Activated naive CD4-positive, alpha-beta T cell treated with anti-CD3 and anti-CD28 coated beads, Interleukin-2, amount 10 ng/mL, durations not matched to agents 7 days and 5 days (primary cell): ENCODE measurements at regions not wholly inside any gene's neighbourhood (a gene's known extent, or its start where the extent isn't known, plus 50 kb on each side); places are given as distances from the start of the nearest gene placed in this dataset.

Experiments used
- CTCF ChIA-PET: fragments of 350-600 bp; sonication (Branson Sonifier 250); formaldehyde crosslinking; loops from one replicate; lab custom pipeline; 2021; ENCODE audit warnings: antibody characterized with exemption; lab: Charles Lee
- DNase-seq: peaks from one replicate; pipeline ENCODE4 v3.0.0-alpha.2; 2020
- H3K27ac Mint-ChIP-seq: one replicate; pipeline ENCODE4 v1.8.0; 2021; ENCODE audit warnings: mild to moderate bottlenecking, moderate library complexity, mixed read lengths
- H3K27me3 Mint-ChIP-seq: one replicate; pipeline ENCODE4 v1.8.0; 2021; ENCODE audit warnings: mild to moderate bottlenecking, mixed read lengths
- H3K36me3 Mint-ChIP-seq: one replicate; pipeline ENCODE4 v1.8.0; 2021; ENCODE audit warnings: mixed read lengths
- H3K4me1 Mint-ChIP-seq: one replicate; pipeline ENCODE4 v1.8.0; 2021; ENCODE audit warnings: mixed read lengths
- H3K4me3 Mint-ChIP-seq: one replicate; pipeline ENCODE4 v1.8.0; 2021; ENCODE audit warnings: mild to moderate bottlenecking, moderate library complexity, mixed read lengths
- H3K9me3 Mint-ChIP-seq: one replicate; pipeline ENCODE4 v1.8.0; 2021; ENCODE audit warnings: mixed read lengths

- Mint-ChIP-seq H3K27ac (no peak overlapping the region), H3K4me3 (no peak overlapping the region)
Observed at GRCh38 chr15:38921471-38921870, 356.9 kb upstream of the RASGRP1 start.

GRCh38 chr15:38928431-38928830, 363.8 kb upstream of the RASGRP1 start:
- Mint-ChIP-seq H3K4me3 (no peak overlapping the region), H3K4me1 (no peaks in the 10 kb centered on the region), H3K9me3 (no peaks in the 10 kb centered on the region), H3K27me3 (peaks cover 5% of the 10 kb centered on the region), H3K36me3 (no peaks in the 10 kb centered on the region), H3K27ac (no peak overlapping the region)
- CTCF ChIA-PET: no interaction called here
- DNase-seq: no peak

More at GRCh38 chr15:38921471-38921870, 356.9 kb upstream of the RASGRP1 start:
- CTCF ChIA-PET: no interaction called here
- no peak for DNase-seq
- no peaks in the 10 kb centered on the region for H3K4me1 Mint-ChIP-seq
- H3K9me3 Mint-ChIP-seq: no peaks in the 10 kb centered on the region
- H3K27me3 Mint-ChIP-seq: no peaks in the 10 kb centered on the region
- no peaks in the 10 kb centered on the region for H3K36me3 Mint-ChIP-seq

GRCh38 chr15:38930851-38931572, 366.4 kb upstream of the RASGRP1 start:
- no peak overlapping the region for H3K27ac Mint-ChIP-seq
- CTCF ChIA-PET: no interaction called here
- H3K36me3 Mint-ChIP-seq: no peaks in the 10 kb centered on the region
- H3K4me1 Mint-ChIP-seq: no peaks in the 10 kb centered on the region
- DNase-seq: no peak
- H3K27me3 Mint-ChIP-seq: peaks cover 5% of the 10 kb centered on the region
- H3K9me3 Mint-ChIP-seq: no peaks in the 10 kb centered on the region
- no peak overlapping the region for H3K4me3 Mint-ChIP-seq

GRCh38 chr15:38941399-38941953, 376.9 kb upstream of the RASGRP1 start:
- Mint-ChIP-seq H3K36me3 (no peaks in the 10 kb centered on the region), H3K27me3 (peaks cover 4% of the 10 kb centered on the region), H3K9me3 (no peaks in the 10 kb centered on the region), H3K27ac (no peak overlapping the region), H3K4me3 (no peak overlapping the region), H3K4me1 (no peaks in the 10 kb centered on the region)
- no peak for DNase-seq
- CTCF ChIA-PET: no interaction called here

GRCh38 chr15:38944536-38944935, 379.9 kb upstream of the RASGRP1 start:
- CTCF ChIA-PET: no interaction called here
- H3K36me3 Mint-ChIP-seq: no peaks in the 10 kb centered on the region

GRCh38 chr15:38945551-38946298, 381.1 kb upstream of the RASGRP1 start:
- CTCF ChIA-PET: no interaction called here
- Mint-ChIP-seq H3K36me3 (no peaks in the 10 kb centered on the region), H3K4me3 (no peak overlapping the region), H3K4me1 (no peaks in the 10 kb centered on the region), H3K27me3 (peaks cover 12% of the 10 kb centered on the region), H3K27ac (no peak overlapping the region), H3K9me3 (no peaks in the 10 kb centered on the region)
- no peak for DNase-seq

More at GRCh38 chr15:38944536-38944935, 379.9 kb upstream of the RASGRP1 start:
- DNase-seq: no peak
- Mint-ChIP-seq H3K9me3 (no peaks in the 10 kb centered on the region), H3K27me3 (peaks cover 12% of the 10 kb centered on the region), H3K4me3 (no peak overlapping the region), H3K27ac (no peak overlapping the region), H3K4me1 (no peaks in the 10 kb centered on the region)

GRCh38 chr15:38954090-38954489, 389.5 kb upstream of the RASGRP1 start:
- Mint-ChIP-seq H3K36me3 (no peaks in the 10 kb centered on the region), H3K4me1 (no peaks in the 10 kb centered on the region), H3K9me3 (no peaks in the 10 kb centered on the region), H3K27ac (no peak overlapping the region), H3K27me3 (peaks cover 5% of the 10 kb centered on the region), H3K4me3 (no peak overlapping the region)
- CTCF ChIA-PET: no interaction called here
- no peak for DNase-seq

GRCh38 chr15:38961456-38961855, 396.8 kb upstream of the RASGRP1 start:
- Mint-ChIP-seq H3K27me3 (peaks cover 8% of the 10 kb centered on the region), H3K36me3 (no peaks in the 10 kb centered on the region), H3K4me1 (no peaks in the 10 kb centered on the region), H3K27ac (no peak overlapping the region), H3K4me3 (no peak overlapping the region), H3K9me3 (no peaks in the 10 kb centered on the region)
- CTCF ChIA-PET: interaction anchor here (0.6 kb wide), 1 partner anchor 71 kb away, joined by 3 read pairs; no protein-coding TSS in a partner anchor
- no peak for DNase-seq

- CTCF ChIA-PET: interaction anchor here (0.6 kb wide), 1 partner anchor 70 kb away, joined by 3 read pairs; no protein-coding TSS in a partner anchor
- H3K9me3 Mint-ChIP-seq: no peaks in the 10 kb centered on the region
- no peaks in the 10 kb centered on the region for H3K4me1 Mint-ChIP-seq
- H3K4me3 Mint-ChIP-seq: no peak overlapping the region
- peaks cover 8% of the 10 kb centered on the region for H3K27me3 Mint-ChIP-seq
- no peak for DNase-seq
- no peak overlapping the region for H3K27ac Mint-ChIP-seq
- H3K36me3 Mint-ChIP-seq: no peaks in the 10 kb centered on the region
Observed at GRCh38 chr15:38961931-38962330, 397.3 kb upstream of the RASGRP1 start.

GRCh38 chr15:38972831-38973230, 408.2 kb upstream of the RASGRP1 start:
- Mint-ChIP-seq H3K9me3 (peaks cover 3% of the 10 kb centered on the region), H3K36me3 (no peaks in the 10 kb centered on the region), H3K27ac (no peak overlapping the region), H3K4me3 (no peak overlapping the region), H3K27me3 (peaks cover 3% of the 10 kb centered on the region), H3K4me1 (no peaks in the 10 kb centered on the region)
- CTCF ChIA-PET: no interaction called here
- no peak for DNase-seq

GRCh38 chr15:38975282-38975990, 410.8 kb upstream of the RASGRP1 start:
- Mint-ChIP-seq H3K9me3 (peaks cover 3% of the 10 kb centered on the region), H3K27ac (no peak overlapping the region), H3K4me3 (no peak overlapping the region), H3K36me3 (no peaks in the 10 kb centered on the region), H3K27me3 (peaks cover 3% of the 10 kb centered on the region), H3K4me1 (no peaks in the 10 kb centered on the region)
- CTCF ChIA-PET: no interaction called here
- no peak for DNase-seq

GRCh38 chr15:38991126-38991525, 426.5 kb upstream of the RASGRP1 start:
- no peaks in the 10 kb centered on the region for H3K27me3 Mint-ChIP-seq
- no peaks in the 10 kb centered on the region for H3K9me3 Mint-ChIP-seq
- no peak for DNase-seq
- H3K27ac Mint-ChIP-seq: no peak overlapping the region
- CTCF ChIA-PET: no interaction called here
- no peaks in the 10 kb centered on the region for H3K4me1 Mint-ChIP-seq
- no peak overlapping the region for H3K4me3 Mint-ChIP-seq
- no peaks in the 10 kb centered on the region for H3K36me3 Mint-ChIP-seq

GRCh38 chr15:38991701-38992100, 427.1 kb upstream of the RASGRP1 start:
- H3K4me1 Mint-ChIP-seq: no peaks in the 10 kb centered on the region
- H3K27ac Mint-ChIP-seq: no peak overlapping the region
- H3K36me3 Mint-ChIP-seq: no peaks in the 10 kb centered on the region
- H3K9me3 Mint-ChIP-seq: no peaks in the 10 kb centered on the region
- CTCF ChIA-PET: no interaction called here
- no peaks in the 10 kb centered on the region for H3K27me3 Mint-ChIP-seq
- no peak overlapping the region for H3K4me3 Mint-ChIP-seq
- no peak for DNase-seq

- DNase-seq: no peak
- no peak overlapping the region for H3K4me3 Mint-ChIP-seq
- no peaks in the 10 kb centered on the region for H3K36me3 Mint-ChIP-seq
- no peaks in the 10 kb centered on the region for H3K4me1 Mint-ChIP-seq
- CTCF ChIA-PET: no interaction called here
- no peaks in the 10 kb centered on the region for H3K9me3 Mint-ChIP-seq
- H3K27ac Mint-ChIP-seq: no peak overlapping the region
- no peaks in the 10 kb centered on the region for H3K27me3 Mint-ChIP-seq
Observed at GRCh38 chr15:38992506-38992905, 427.9 kb upstream of the RASGRP1 start.
